ENCODE measurements at regions not wholly inside any gene's neighbourhood (a gene's known extent, or its start where the extent isn't known, plus 50 kb on each side); places are given as distances from the start of the nearest gene placed in this dataset.
"Not testable (repeated sequence)": the region's sequence is repeated elsewhere in the genome, so short reads cannot be mapped to it uniquely, and the experiment has no call there.

- Mint-ChIP-seq H3K4me1 (ENCODE audit: low read depth) (peaks cover 5% of the 10 kb centered on the region), H3K36me3 (ENCODE audit: low read depth) (no peaks in the 10 kb centered on the region), H3K27me3 (ENCODE audit: low read depth) (no peaks in the 10 kb centered on the region), H3K27ac (no peak overlapping the region), H3K9me3 (peaks cover 3% of the 10 kb centered on the region), H3K4me3 (no peak overlapping the region)
- no peak for DNase-seq
- intact Hi-C loops (cut with micrococcal nuclease) = no loop called here
- CTCF ChIA-PET = interaction anchor here (0.6 kb wide), 1 partner anchor 45 kb away, joined by 3 read pairs; no protein-coding TSS in a partner anchor
Measured at GRCh38 chr13:50760751-50761150, 82.7 kb downstream of the DLEU7 start.

GRCh38 chr13:50761406-50761805 lies 82.1 kb downstream of the DLEU7 start:
- intact Hi-C loops (cut with micrococcal nuclease) = no loop called here
- CTCF ChIA-PET = no interaction called here
- DNase-seq = no peak
- peaks cover 3% of the 10 kb centered on the region for H3K9me3 Mint-ChIP-seq
- H3K4me1 Mint-ChIP-seq (ENCODE audit: low read depth) = no peaks in the 10 kb centered on the region
- H3K27me3 Mint-ChIP-seq (ENCODE audit: low read depth) = no peaks in the 10 kb centered on the region
- H3K27ac Mint-ChIP-seq = no peak overlapping the region
- H3K4me3 Mint-ChIP-seq = no peak overlapping the region
- H3K36me3 Mint-ChIP-seq (ENCODE audit: low read depth) = no peaks in the 10 kb centered on the region

GRCh38 chr13:50762969-50763567 lies 80.4 kb downstream of the DLEU7 start:
- Mint-ChIP-seq H3K9me3 (no peaks in the 10 kb centered on the region), H3K36me3 (ENCODE audit: low read depth) (no peaks in the 10 kb centered on the region), H3K27me3 (ENCODE audit: low read depth) (no peaks in the 10 kb centered on the region), H3K4me3 (no peak overlapping the region), H3K4me1 (ENCODE audit: low read depth) (no peaks in the 10 kb centered on the region), H3K27ac (no peak overlapping the region)
- no peak for DNase-seq
- intact Hi-C loops (cut with micrococcal nuclease) = no loop called here
- CTCF ChIA-PET = no interaction called here

GRCh38 chr13:50766013-50766412 lies 77.5 kb downstream of the DLEU7 start:
- DNase-seq = no peak
- Mint-ChIP-seq H3K9me3 (no peaks in the 10 kb centered on the region), H3K4me1 (ENCODE audit: low read depth) (no peaks in the 10 kb centered on the region), H3K4me3 (no peak overlapping the region), H3K27me3 (ENCODE audit: low read depth) (no peaks in the 10 kb centered on the region), H3K27ac (no peak overlapping the region), H3K36me3 (ENCODE audit: low read depth) (no peaks in the 10 kb centered on the region)
- CTCF ChIA-PET = no interaction called here
- intact Hi-C loops (cut with micrococcal nuclease) = no loop called here

GRCh38 chr13:50766695-50767094 lies 76.8 kb downstream of the DLEU7 start:
- Mint-ChIP-seq H3K27ac (no peak overlapping the region), H3K9me3 (no peaks in the 10 kb centered on the region), H3K36me3 (ENCODE audit: low read depth) (no peaks in the 10 kb centered on the region), H3K4me1 (ENCODE audit: low read depth) (no peaks in the 10 kb centered on the region), H3K4me3 (no peak overlapping the region), H3K27me3 (ENCODE audit: low read depth) (no peaks in the 10 kb centered on the region)
- DNase-seq = no peak
- intact Hi-C loops (cut with micrococcal nuclease) = no loop called here
- CTCF ChIA-PET = interaction anchor here (0.6 kb wide), 1 partner anchor 54 kb away, joined by 3 read pairs; no protein-coding TSS in a partner anchor

GRCh38 chr13:50772881-50773280 lies 70.6 kb downstream of the DLEU7 start:
- H3K27ac Mint-ChIP-seq; H3K9me3 Mint-ChIP-seq; CTCF ChIA-PET; H3K4me3 Mint-ChIP-seq; intact Hi-C loops (cut with micrococcal nuclease); H3K36me3 Mint-ChIP-seq (ENCODE audit: low read depth); DNase-seq; H3K4me1 Mint-ChIP-seq (ENCODE audit: low read depth): not testable (repeated sequence)
- H3K27me3 Mint-ChIP-seq (ENCODE audit: low read depth) = peaks cover 22% of the 10 kb centered on the region
